Common myeloid progenitor, CD34-positive (primary cell): ENCODE measurements at regions not wholly inside any gene's neighbourhood (a gene's known extent, or its start where the extent isn't known, plus 50 kb on each side); places are given as distances from the start of the nearest gene placed in this dataset.
"Not testable (repeated sequence)": the region's sequence is repeated elsewhere in the genome, so short reads cannot be mapped to it uniquely, and the experiment has no call there.

Experiments used
- CTCF ChIA-PET: fragments of 350-600 bp; sonication (Branson Sonifier 250); formaldehyde crosslinking; loops from one replicate; lab custom pipeline; 2021; ENCODE audit warnings: antibody characterized with exemption; lab: Charles Lee
- POLR2A ChIA-PET: fragments of 350-600 bp; sonication (Branson Sonifier 250); formaldehyde crosslinking; loops from one replicate; lab custom pipeline; 2021; ENCODE audit warnings: antibody characterized with exemption; lab: Charles Lee
- DNase-seq, 3 donors: peaks; one replicate each; pipeline versions ENCODE4 v3.0.0 to v3.0.0-alpha.2; 2013
- H3K27ac ChIP-seq, 2 experiments: 1 replicate in 1 of 2; 2 replicates in 1 of 2; pipeline ENCODE4 v1.7.0; 2013; ENCODE audit warnings: inconsistent platforms in 2 of 2, low read length in 2 of 2, mild to moderate bottlenecking in 2 of 2, low read depth in 1 of 2, moderate library complexity in 1 of 2; ENCODE audit not compliant: severe bottlenecking in 2 of 2, insufficient read depth in 1 of 2, poor library complexity in 1 of 2
- H3K27me3 ChIP-seq, 5 experiments: replicated peaks in 2 of 5; 1 replicate in 3 of 5; 2 replicates in 2 of 5; pipeline versions ENCODE4 v1.6.1 to v1.7.0; 2013; ENCODE audit warnings: low read length in 4 of 5, mild to moderate bottlenecking in 2 of 5, moderate library complexity in 2 of 5, inconsistent platforms in 1 of 5; ENCODE audit not compliant: insufficient read depth in 5 of 5, control insufficient read depth in 4 of 5
- H3K36me3 ChIP-seq, 4 experiments: 1 replicate in 2 of 4; 2 replicates in 2 of 4; pipeline versions ENCODE4 v1.6.1 to v1.7.0; 2013; ENCODE audit warnings: low read length in 3 of 4, control low read depth in 1 of 4, mild to moderate bottlenecking in 1 of 4; ENCODE audit not compliant: control insufficient read depth in 4 of 4, insufficient read depth in 4 of 4
- H3K4me1 ChIP-seq, 4 experiments: 1 replicate in 3 of 4; 2 replicates in 1 of 4; pipeline versions ENCODE4 v1.6.1 to v1.7.1; 2013; ENCODE audit warnings: low read length in 3 of 4, mild to moderate bottlenecking in 3 of 4, control low read depth in 1 of 4, inconsistent platforms in 1 of 4, moderate library complexity in 1 of 4; ENCODE audit not compliant: control insufficient read depth in 4 of 4, insufficient read depth in 4 of 4; ENCODE audit errors: control extremely low read depth in 1 of 4
- H3K4me3 ChIP-seq, 7 experiments: 1 replicate in 4 of 7; 2 replicates in 3 of 7; pipeline versions ENCODE4 v1.5.1 to v1.7.0; 2013; ENCODE audit warnings: mild to moderate bottlenecking in 7 of 7, low read length in 6 of 7, moderate library complexity in 6 of 7, inconsistent platforms in 2 of 7, low read depth in 2 of 7, control low read depth in 1 of 7; ENCODE audit not compliant: insufficient read depth in 4 of 7, control insufficient read depth in 1 of 7; ENCODE audit errors: extremely low read depth in 1 of 7
- H3K9me3 ChIP-seq, 5 experiments: 1 replicate in 4 of 5; 2 replicates in 1 of 5; pipeline versions ENCODE4 v1.6.1 to v1.7.1; 2013; ENCODE audit warnings: low read length in 4 of 5, mild to moderate bottlenecking in 2 of 5, inconsistent platforms in 1 of 5, low read depth in 1 of 5, moderate library complexity in 1 of 5; ENCODE audit not compliant: control insufficient read depth in 4 of 5, insufficient read depth in 2 of 5; ENCODE audit errors: control extremely low read depth in 1 of 5
- WGBS: methylation state at CpG from one replicate; pipeline ENCODE4 v1.1.5; 2013; ENCODE audit not compliant: insufficient coverage; 5-methylcytosine and 5-hydroxymethylcytosine counted together

GRCh38 chr2:37774171-37774944 is 102.9 kb upstream of the CDC42EP3 start:
- H3K27ac ChIP-seq, H3K36me3 ChIP-seq, H3K9me3 ChIP-seq, POLR2A ChIA-PET, DNase-seq, H3K4me3 ChIP-seq, H3K27me3 ChIP-seq, H3K4me1 ChIP-seq: not testable (repeated sequence)
- 100% methylated on average over 2 of the region's 6 CpGs for WGBS
- CTCF ChIA-PET, result interaction anchor here (1.0 to 1.5 kb wide), 2 partner anchors 11 to 197 kb away, joined by 3 to 7 read pairs; no protein-coding TSS in a partner anchor

GRCh38 chr2:37774976-37775907 is 103.8 kb upstream of the CDC42EP3 start:
- CTCF ChIA-PET, result interaction anchor here (1.0 to 1.5 kb wide), 2 partner anchors 12 to 197 kb away, joined by 3 to 7 read pairs; no protein-coding TSS in a partner anchor
- POLR2A ChIA-PET, result no interaction called here
- Histone ChIP-seq H3K4me1 (peaks cover 0 to 8% (median 0%) of the 10 kb centered on the region in 4 experiments), H3K27me3 (no peaks in the 10 kb centered on the region), H3K27ac (no peak overlapping the region), H3K9me3 (peaks cover 0 to 4% (median 0%) of the 10 kb centered on the region in 5 experiments), H3K4me3 (no peak overlapping the region), H3K36me3 (no peaks in the 10 kb centered on the region)
- DNase-seq, result no peak
- 87% methylated on average over 3 of the region's 9 CpGs for WGBS

GRCh38 chr2:37775908-37776250 is 104.4 kb upstream of the CDC42EP3 start:
- no peaks in the 10 kb centered on the region for H3K27me3 ChIP-seq
- peaks cover 0 to 8% (median 0%) of the 10 kb centered on the region in 4 experiments for H3K4me1 ChIP-seq
- POLR2A ChIA-PET, result no interaction called here
- H3K9me3 ChIP-seq, result peaks cover 0 to 4% (median 0%) of the 10 kb centered on the region in 5 experiments
- no peaks in the 10 kb centered on the region for H3K36me3 ChIP-seq
- 94% methylated on average over 3 of the region's 3 CpGs for WGBS
- no peak overlapping the region for H3K4me3 ChIP-seq
- CTCF ChIA-PET, result interaction anchor here (1.5 kb wide), 1 partner anchor 14 kb away, joined by 4 read pairs; no protein-coding TSS in a partner anchor
- no peak for DNase-seq
- no peak overlapping the region for H3K27ac ChIP-seq

- Histone ChIP-seq H3K9me3 (peaks cover 0 to 4% (median 0%) of the 10 kb centered on the region in 5 experiments), H3K36me3 (no peaks in the 10 kb centered on the region), H3K4me1 (peaks cover 0 to 8% (median 0%) of the 10 kb centered on the region in 4 experiments), H3K27me3 (no peaks in the 10 kb centered on the region), H3K4me3 (no peak overlapping the region), H3K27ac (no peak overlapping the region)
- ChIA-PET POLR2A (interaction anchor here (0.6 kb wide), 1 partner anchor 675 kb away, joined by 3 read pairs; no protein-coding TSS in a partner anchor), CTCF (interaction anchor here (1.1 to 1.5 kb wide), 2 partner anchors 15 to 31 kb away, joined by 3 to 4 read pairs; no protein-coding TSS in a partner anchor)
- no peak for DNase-seq
- WGBS, result 100% methylated on average over 2 of the region's 3 CpGs
Observed at GRCh38 chr2:37776487-37776886, 105.0 kb upstream of the CDC42EP3 start.

GRCh38 chr2:37779139-37779538 is 107.7 kb upstream of the CDC42EP3 start:
- no peaks in the 10 kb centered on the region for H3K27me3 ChIP-seq
- no peak overlapping the region for H3K27ac ChIP-seq
- peaks cover 0 to 4% (median 0%) of the 10 kb centered on the region in 5 experiments for H3K9me3 ChIP-seq
- no peaks in the 10 kb centered on the region for H3K4me1 ChIP-seq
- DNase-seq, result no peak
- 96% methylated on average over 5 of the region's 5 CpGs for WGBS
- POLR2A ChIA-PET, result no interaction called here
- no peaks in the 10 kb centered on the region for H3K36me3 ChIP-seq
- CTCF ChIA-PET, result no interaction called here
- no peak overlapping the region for H3K4me3 ChIP-seq

- H3K9me3 ChIP-seq, result peaks cover 0 to 2% (median 0%) of the 10 kb centered on the region in 5 experiments
- POLR2A ChIA-PET, result no interaction called here
Observed at GRCh38 chr2:37779611-37780386, 108.4 kb upstream of the CDC42EP3 start.

More at GRCh38 chr2:37779611-37780386, 108.4 kb upstream of the CDC42EP3 start:
- Histone ChIP-seq H3K36me3 (no peaks in the 10 kb centered on the region), H3K27me3 (no peaks in the 10 kb centered on the region), H3K4me1 (no peaks in the 10 kb centered on the region), H3K27ac (no peak overlapping the region), H3K4me3 (no peak overlapping the region)
- DNase-seq, result no peak
- WGBS, result 95% methylated on average over 2 of the region's 2 CpGs
- CTCF ChIA-PET, result interaction anchor here (1.5 kb wide), 1 partner anchor 48 kb away, joined by 3 read pairs; no protein-coding TSS in a partner anchor
